Keratinocyte (primary cell): ENCODE measurements at regions not wholly inside any gene's neighbourhood (a gene's known extent, or its start where the extent isn't known, plus 50 kb on each side); places are given as distances from the start of the nearest gene placed in this dataset.

Experiments used
- DNase-seq: peaks from one replicate; pipeline ENCODE4 v3.0.0-alpha.2; 2011; ENCODE audit warnings: low read depth, missing footprints, low spot score
- FAIRE-seq: peaks from 2 replicates; lab custom pipeline; 2011; peaks lifted over from hg19 to GRCh38; lab: Jason Lieb, UNC
- H2AFZ ChIP-seq: 2 replicates; pipeline ENCODE4 v1.6.0; 2012; ENCODE audit warnings: low read length, control low read depth, inconsistent platforms; ENCODE audit not compliant: control insufficient read depth
- H3K27ac ChIP-seq: 2 replicates; pipeline ENCODE4 v1.5.1; 2011; ENCODE audit warnings: low read length; ENCODE audit not compliant: control insufficient read depth, insufficient read depth
- H3K27me3 ChIP-seq: 3 replicates; pipeline ENCODE4 v1.6.0; 2011; ENCODE audit warnings: low read length; ENCODE audit not compliant: control insufficient read depth, insufficient read depth; ENCODE audit errors: extremely low read depth
- H3K36me3 ChIP-seq, 2 experiments: 2 replicates in 1 of 2; 3 replicates in 1 of 2; pipeline ENCODE4 v1.5.1; 2011; ENCODE audit warnings: low read length in 2 of 2, mild to moderate bottlenecking in 1 of 2; ENCODE audit not compliant: control insufficient read depth in 2 of 2, insufficient read depth in 2 of 2; ENCODE audit errors: extremely low read depth in 1 of 2
- H3K4me1 ChIP-seq: 3 replicates; pipeline ENCODE4 v1.5.1; 2011; ENCODE audit warnings: low read length; ENCODE audit not compliant: control insufficient read depth, insufficient read depth; ENCODE audit errors: extremely low read depth
- H3K4me2 ChIP-seq: 3 replicates; pipeline ENCODE4 v1.6.0; 2011; ENCODE audit warnings: low read depth, low read length; ENCODE audit not compliant: control insufficient read depth, insufficient read depth; ENCODE audit errors: extremely low read depth
- H3K4me3 ChIP-seq, 3 experiments: fragments of 200-600 bp in 1 of 3; sonication (generic) in 1 of 3; 2 replicates in 2 of 3; 3 replicates in 1 of 3; pipeline ENCODE4 v1.5.1; 2011 to 2016; ENCODE audit warnings: low read length in 3 of 3, mild to moderate bottlenecking in 3 of 3, control low read depth in 2 of 3, inconsistent platforms in 1 of 3, low read depth in 1 of 3, mixed read lengths in 1 of 3, mixed run types in 1 of 3, moderate library complexity in 1 of 3; ENCODE audit not compliant: control insufficient read depth in 2 of 3, insufficient read depth in 2 of 3; ENCODE audit errors: extremely low read depth in 1 of 3
- H3K79me2 ChIP-seq: 2 replicates; pipeline ENCODE4 v1.6.0; 2012; ENCODE audit warnings: low read length; ENCODE audit not compliant: control insufficient read depth, insufficient read depth
- H3K9ac ChIP-seq: 3 replicates; pipeline ENCODE4 v1.6.0; 2011; ENCODE audit warnings: low read length; ENCODE audit not compliant: control insufficient read depth, insufficient read depth; ENCODE audit errors: extremely low read depth
- H3K9me1 ChIP-seq: 3 replicates; pipeline ENCODE4 v1.6.0; 2011; ENCODE audit warnings: low read length; ENCODE audit not compliant: control insufficient read depth, insufficient read depth; ENCODE audit errors: extremely low read depth
- H3K9me3 ChIP-seq: 2 replicates; pipeline ENCODE4 v1.5.1; 2012; ENCODE audit warnings: low read depth, low read length; ENCODE audit not compliant: control insufficient read depth
- H4K20me1 ChIP-seq: 3 replicates; pipeline ENCODE4 v1.6.0; 2011; ENCODE audit warnings: low read length; ENCODE audit not compliant: control insufficient read depth, insufficient read depth; ENCODE audit errors: extremely low read depth
- EZH2 ChIP-seq: IDR thresholded peaks from one replicate; pipeline ENCODE4 v1.6.1; 2012; ENCODE audit warnings: inconsistent platforms, mild to moderate bottlenecking, low read length, moderate library complexity
- dilution Hi-C: fragments of 300-500 bp; cut with MboI; formaldehyde crosslinking; loops from one replicate; pipeline ENCODE4 v1.7.0; 2020; ENCODE audit warnings: low sequenced_read_pairs; ENCODE audit not compliant: extremely low pct_ligation_motif_present
- TF ChIP-seq, protein P1 (sequence below), 3 experiments: IDR thresholded peaks in 1 of 3; conservative IDR thresholded peaks in 1 of 3; optimal IDR thresholded peaks in 1 of 3; 2 replicates in 2 of 3; 3 replicates in 1 of 3; pipeline versions ENCODE3 to v1.5.1; 2011; ENCODE audit warnings: low read length in 3 of 3, mild to moderate bottlenecking in 3 of 3, moderate library complexity in 2 of 3, control low read depth in 1 of 3, inconsistent platforms in 1 of 3; ENCODE audit not compliant: insufficient read depth in 2 of 3; ENCODE audit errors: extremely low read depth in 1 of 3

DNA sequence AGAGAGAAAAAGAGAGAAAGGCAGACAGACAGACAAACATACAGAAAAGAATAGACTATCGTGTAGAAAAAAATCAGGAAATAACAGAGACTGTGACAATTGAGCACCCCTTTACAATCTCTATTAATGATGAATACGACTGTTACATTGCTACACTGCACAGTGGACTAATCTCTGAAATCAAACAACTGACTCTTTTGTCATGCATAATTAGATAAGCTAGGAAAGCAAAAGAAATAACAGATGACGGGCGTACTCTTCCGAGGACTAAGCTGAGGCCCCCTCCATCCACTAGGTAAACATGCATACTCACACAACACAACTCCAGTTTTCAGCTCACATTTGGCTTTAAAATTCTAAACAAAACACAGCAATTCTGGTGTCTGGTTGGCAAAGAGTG lies 267.0 kb downstream of the NOL4 start:
- H3K27ac ChIP-seq = no peak overlapping the region
- no peak overlapping the region for H3K4me2 ChIP-seq
- H3K4me1 ChIP-seq = no peaks in the 10 kb centered on the region
- H3K36me3 ChIP-seq = no peaks in the 10 kb centered on the region
- FAIRE-seq = no peak
- DNase-seq = no peak
- H3K9me1 ChIP-seq = no peaks in the 10 kb centered on the region
- H3K79me2 ChIP-seq = no peaks in the 10 kb centered on the region
- no peak for TF ChIP-seq EZH2
- no peaks in the 10 kb centered on the region for H3K27me3 ChIP-seq
- no peak overlapping the region for H3K9ac ChIP-seq
- dilution Hi-C loops = no loop called here
- no peaks in the 10 kb centered on the region for H4K20me1 ChIP-seq
- H3K4me3 ChIP-seq = no peak overlapping the region
- no peaks in the 10 kb centered on the region for H3K9me3 ChIP-seq
- H2AFZ ChIP-seq = no peak overlapping the region

DNA sequence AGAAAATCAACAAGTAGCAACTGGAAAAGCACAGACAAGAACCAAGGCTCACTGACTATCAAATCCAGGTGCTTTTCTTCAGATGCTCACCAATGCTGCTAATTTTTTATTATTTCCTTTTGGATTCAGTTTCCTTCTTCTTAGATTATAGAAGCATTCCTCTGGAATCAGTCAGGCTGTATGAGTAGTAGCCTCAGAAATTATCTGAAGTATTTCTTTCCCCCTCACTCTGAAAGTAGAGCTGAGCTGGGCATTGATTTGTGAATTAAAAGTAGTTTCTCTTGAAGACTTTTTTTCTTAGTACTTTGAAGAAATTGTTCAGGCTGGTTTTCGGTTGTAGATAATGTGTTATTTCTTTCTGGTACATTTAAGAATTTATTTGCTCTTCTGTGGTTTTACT lies 273.7 kb downstream of the NOL4 start:
- Histone ChIP-seq H3K36me3 (no peaks in the 10 kb centered on the region), H2AFZ (no peak overlapping the region), H3K4me2 (no peak overlapping the region), H4K20me1 (no peaks in the 10 kb centered on the region), H3K27me3 (no peaks in the 10 kb centered on the region), H3K4me1 (no peaks in the 10 kb centered on the region), H3K27ac (no peak overlapping the region), H3K9me3 (no peaks in the 10 kb centered on the region), H3K9ac (no peak overlapping the region), H3K79me2 (no peaks in the 10 kb centered on the region), H3K4me3 (no peak overlapping the region), H3K9me1 (no peaks in the 10 kb centered on the region)
- dilution Hi-C loops = no loop called here
- no peak for DNase-seq
- FAIRE-seq = no peak
- no peak for TF ChIP-seq EZH2
- TF ChIP-seq, protein P1, sequence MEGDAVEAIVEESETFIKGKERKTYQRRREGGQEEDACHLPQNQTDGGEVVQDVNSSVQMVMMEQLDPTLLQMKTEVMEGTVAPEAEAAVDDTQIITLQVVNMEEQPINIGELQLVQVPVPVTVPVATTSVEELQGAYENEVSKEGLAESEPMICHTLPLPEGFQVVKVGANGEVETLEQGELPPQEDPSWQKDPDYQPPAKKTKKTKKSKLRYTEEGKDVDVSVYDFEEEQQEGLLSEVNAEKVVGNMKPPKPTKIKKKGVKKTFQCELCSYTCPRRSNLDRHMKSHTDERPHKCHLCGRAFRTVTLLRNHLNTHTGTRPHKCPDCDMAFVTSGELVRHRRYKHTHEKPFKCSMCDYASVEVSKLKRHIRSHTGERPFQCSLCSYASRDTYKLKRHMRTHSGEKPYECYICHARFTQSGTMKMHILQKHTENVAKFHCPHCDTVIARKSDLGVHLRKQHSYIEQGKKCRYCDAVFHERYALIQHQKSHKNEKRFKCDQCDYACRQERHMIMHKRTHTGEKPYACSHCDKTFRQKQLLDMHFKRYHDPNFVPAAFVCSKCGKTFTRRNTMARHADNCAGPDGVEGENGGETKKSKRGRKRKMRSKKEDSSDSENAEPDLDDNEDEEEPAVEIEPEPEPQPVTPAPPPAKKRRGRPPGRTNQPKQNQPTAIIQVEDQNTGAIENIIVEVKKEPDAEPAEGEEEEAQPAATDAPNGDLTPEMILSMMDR (optimal IDR thresholded peaks at IDR 0.05 in 1 of 3, IDR thresholded peaks at IDR 0.05 in 1 of 3, conservative IDR thresholded peaks at IDR 0.05 in 1 of 3; ENCODE audit: extremely low read depth in 1 of 3, insufficient read depth in 2 of 3, low read length in 3 of 3) = no peak

DNA sequence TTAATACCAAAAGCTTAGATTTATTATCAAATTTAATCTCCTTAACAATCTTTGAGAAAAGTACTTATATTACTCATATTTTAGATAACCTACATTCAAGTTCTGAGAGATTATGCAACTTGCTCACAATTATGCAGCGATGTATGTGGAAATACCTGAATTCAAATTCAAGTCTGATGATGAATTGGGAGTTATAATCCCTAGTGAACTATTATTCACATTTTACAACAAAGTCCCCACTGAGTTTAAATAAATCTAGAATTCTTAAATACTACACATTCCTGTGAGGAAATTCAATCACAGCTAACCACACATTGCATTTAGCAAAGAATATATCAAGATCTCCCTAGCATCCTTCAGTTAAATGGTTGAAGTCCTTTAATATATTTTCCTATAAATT lies 278.4 kb downstream of the NOL4 start:
- DNase-seq = no peak
- dilution Hi-C loops = no loop called here

More for the DNA sequence above, 278.4 kb downstream of the NOL4 start:
- Histone ChIP-seq H3K9me1 (no peaks in the 10 kb centered on the region), H3K4me2 (no peak overlapping the region), H3K9me3 (no peaks in the 10 kb centered on the region), H3K4me1 (no peaks in the 10 kb centered on the region), H3K9ac (no peak overlapping the region), H4K20me1 (no peaks in the 10 kb centered on the region), H3K27ac (no peak overlapping the region), H3K4me3 (no peak overlapping the region), H2AFZ (no peak overlapping the region), H3K27me3 (no peaks in the 10 kb centered on the region), H3K36me3 (no peaks in the 10 kb centered on the region), H3K79me2 (no peaks in the 10 kb centered on the region)
- FAIRE-seq = no peak
- TF ChIP-seq EZH2 = no peak
- TF ChIP-seq, protein P1 (optimal IDR thresholded peaks at IDR 0.05 in 1 of 3, IDR thresholded peaks at IDR 0.05 in 1 of 3, conservative IDR thresholded peaks at IDR 0.05 in 1 of 3; ENCODE audit: extremely low read depth in 1 of 3, insufficient read depth in 2 of 3, low read length in 3 of 3) = no peak
